HG03103 (cell line): ENCODE measurements at regions not wholly inside any gene's neighbourhood (a gene's known extent, or its start where the extent isn't known, plus 50 kb on each side); places are given as distances from the start of the nearest gene placed in this dataset.

Experiments
- ATAC-seq: cut with Tn5 transposase; IDR thresholded peaks from one replicate; pipeline ENCODE4 v1.9.1; 2021; ENCODE audit warnings: low read depth; ENCODE audit not compliant: unreplicated experiment

- ATAC-seq = no peak
These were observed 314.7 kb upstream of the GULP1 start for GRCh38 chr2:187976986-187977333.

GRCh38 chr2:187978356-187978755 is 313.3 kb upstream of the GULP1 start:
- no peak for ATAC-seq

GRCh38 chr2:187982668-187983067 is 309.0 kb upstream of the GULP1 start:
- ATAC-seq = peak; percentile 87

GRCh38 chr2:187985195-187985594 is 306.5 kb upstream of the GULP1 start:
- ATAC-seq = no peak

- ATAC-seq = no peak
These were observed 305.8 kb upstream of the GULP1 start for GRCh38 chr2:187985923-187986322.

GRCh38 chr2:187986390-187987105 is 305.1 kb upstream of the GULP1 start:
- ATAC-seq = no peak

- no peak for ATAC-seq
These were observed 303.3 kb upstream of the GULP1 start for GRCh38 chr2:187988348-187988747.

- ATAC-seq = no peak
These were observed 301.6 kb upstream of the GULP1 start for GRCh38 chr2:187989925-187990623.

- ATAC-seq = no peak
These were observed 300.3 kb upstream of the GULP1 start for GRCh38 chr2:187991389-187991788.

- no peak for ATAC-seq
These were observed 297.0 kb upstream of the GULP1 start for GRCh38 chr2:187994464-187995331.

GRCh38 chr2:187995556-187995955 is 296.1 kb upstream of the GULP1 start:
- ATAC-seq = no peak

GRCh38 chr2:187996630-187997029 is 295.0 kb upstream of the GULP1 start:
- ATAC-seq = no peak

- no peak for ATAC-seq
These were observed 291.5 kb upstream of the GULP1 start for GRCh38 chr2:188000189-188000588.

GRCh38 chr2:188003800-188004199 is 287.9 kb upstream of the GULP1 start:
- no peak for ATAC-seq

- no peak for ATAC-seq
These were observed 277.9 kb upstream of the GULP1 start for GRCh38 chr2:188013767-188014166.

GRCh38 chr2:188016917-188017316 is 274.8 kb upstream of the GULP1 start:
- ATAC-seq = no peak

- ATAC-seq = no peak
These were observed 269.3 kb upstream of the GULP1 start for GRCh38 chr2:188022389-188022788.

GRCh38 chr2:188023035-188023434 is 268.6 kb upstream of the GULP1 start:
- ATAC-seq = no peak

- ATAC-seq = no peak
These were observed 266.9 kb upstream of the GULP1 start for GRCh38 chr2:188024811-188025210.

- ATAC-seq = no peak
These were observed 262.9 kb upstream of the GULP1 start for GRCh38 chr2:188028739-188029138.

GRCh38 chr2:188032306-188032705 is 259.4 kb upstream of the GULP1 start:
- no peak for ATAC-seq
